ENCODE measurements at regions not wholly inside any gene's neighbourhood (a gene's known extent, or its start where the extent isn't known, plus 50 kb on each side); places are given as distances from the start of the nearest gene placed in this dataset.

DNA sequence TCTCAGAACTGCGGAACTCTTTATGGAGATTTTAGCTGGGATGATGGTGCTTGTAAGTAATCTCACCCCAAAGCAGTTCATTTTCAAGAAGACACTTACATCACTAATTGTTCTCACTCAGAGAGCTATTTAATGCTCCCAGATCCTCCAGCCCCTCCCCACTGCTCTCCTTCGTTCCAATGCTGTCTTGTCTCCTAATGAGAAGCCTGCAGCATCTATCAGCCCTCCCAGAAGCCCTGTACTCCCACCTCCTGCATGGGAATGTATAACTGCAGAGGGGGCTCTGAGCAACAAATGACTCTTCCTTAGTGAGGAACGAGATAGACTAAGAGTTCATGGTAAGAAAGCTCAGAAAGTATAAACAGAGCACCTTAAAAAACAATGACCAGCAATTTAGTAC, 377.4 kb upstream of the RUNX1 start:
- POLR2A ChIA-PET, result interaction anchor here (1.0 kb wide), 1 partner anchor 286 kb away, joined by 5 read pairs; no protein-coding TSS in a partner anchor
- no peaks in the 10 kb centered on the region for H3K9me3 ChIP-seq (ENCODE audit: low read length)

DNA sequence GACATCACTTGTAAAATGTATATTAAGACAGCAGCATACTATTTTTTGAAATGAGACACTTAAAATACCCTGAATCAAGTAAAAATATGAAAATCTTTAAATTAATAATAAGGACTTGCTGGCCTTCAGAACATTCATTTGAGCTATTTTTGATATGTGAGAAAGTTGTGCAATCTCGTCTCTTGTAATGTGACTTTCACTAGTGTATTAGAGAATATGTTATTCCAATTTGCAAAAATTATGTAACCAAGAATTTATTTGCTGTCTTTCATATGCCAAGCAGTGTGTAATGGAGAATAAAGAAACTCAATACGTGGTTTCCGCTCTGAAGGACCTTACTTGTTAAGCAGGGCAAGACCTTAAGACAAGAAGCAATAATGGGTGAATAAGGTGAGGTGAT, 375.0 kb upstream of the RUNX1 start:
- intact Hi-C loops (cut with micrococcal nuclease; ENCODE audit: unreplicated experiment), result no loop called here
- no peaks in the 10 kb centered on the region for H4K20me1 ChIP-seq (ENCODE audit: insufficient read depth, low read length)
- no peaks in the 10 kb centered on the region for H3K9me2 ChIP-seq (ENCODE audit: insufficient read depth, low read length)
- H3K79me2 ChIP-seq (ENCODE audit: insufficient read depth, low read depth, low read length), result no peaks in the 10 kb centered on the region
- no peak overlapping the region for H2AFZ ChIP-seq (ENCODE audit: low read length)
- DNase-seq (ENCODE audit: low spot score), result no peak
- no peaks in the 10 kb centered on the region for H3K4me1 ChIP-seq (ENCODE audit: insufficient read depth, low read length, poor library complexity, severe bottlenecking)
- H3K4me3 ChIP-seq (ENCODE audit: low read depth, low read length, poor library complexity, severe bottlenecking), result no peak overlapping the region
- no peak overlapping the region for H3K4me2 ChIP-seq (ENCODE audit: low read length)
- H3K9me3 ChIP-seq (ENCODE audit: low read length), result no peaks in the 10 kb centered on the region
- no TSS peak for BruUV-seq (replicated peaks)
- no peak overlapping the region for H3K27ac ChIP-seq (ENCODE audit: low read depth, low read length, poor library complexity, severe bottlenecking)
- CTCF ChIA-PET (ENCODE audit: unreplicated experiment), result no interaction called here
- H3K36me3 ChIP-seq (ENCODE audit: insufficient read depth, low read length), result no peaks in the 10 kb centered on the region
- TF ChIP-seq EZH2phosphoT487 (IDR thresholded peaks at IDR 0.05; ENCODE audit: borderline replicate concordance, low read depth, low read length), result no peak
- TF ChIP-seq, protein P1, sequence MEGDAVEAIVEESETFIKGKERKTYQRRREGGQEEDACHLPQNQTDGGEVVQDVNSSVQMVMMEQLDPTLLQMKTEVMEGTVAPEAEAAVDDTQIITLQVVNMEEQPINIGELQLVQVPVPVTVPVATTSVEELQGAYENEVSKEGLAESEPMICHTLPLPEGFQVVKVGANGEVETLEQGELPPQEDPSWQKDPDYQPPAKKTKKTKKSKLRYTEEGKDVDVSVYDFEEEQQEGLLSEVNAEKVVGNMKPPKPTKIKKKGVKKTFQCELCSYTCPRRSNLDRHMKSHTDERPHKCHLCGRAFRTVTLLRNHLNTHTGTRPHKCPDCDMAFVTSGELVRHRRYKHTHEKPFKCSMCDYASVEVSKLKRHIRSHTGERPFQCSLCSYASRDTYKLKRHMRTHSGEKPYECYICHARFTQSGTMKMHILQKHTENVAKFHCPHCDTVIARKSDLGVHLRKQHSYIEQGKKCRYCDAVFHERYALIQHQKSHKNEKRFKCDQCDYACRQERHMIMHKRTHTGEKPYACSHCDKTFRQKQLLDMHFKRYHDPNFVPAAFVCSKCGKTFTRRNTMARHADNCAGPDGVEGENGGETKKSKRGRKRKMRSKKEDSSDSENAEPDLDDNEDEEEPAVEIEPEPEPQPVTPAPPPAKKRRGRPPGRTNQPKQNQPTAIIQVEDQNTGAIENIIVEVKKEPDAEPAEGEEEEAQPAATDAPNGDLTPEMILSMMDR (conservative IDR thresholded peaks at IDR 0.05; ENCODE audit: low read length), result no peak
- POLR2A ChIA-PET, result no interaction called here

More for the DNA sequence above, 377.4 kb upstream of the RUNX1 start:
- DNase-seq (ENCODE audit: low spot score), result no peak
- H3K4me1 ChIP-seq (ENCODE audit: insufficient read depth, low read length, poor library complexity, severe bottlenecking), result no peaks in the 10 kb centered on the region
- no TSS peak for BruUV-seq (replicated peaks)
- no peaks in the 10 kb centered on the region for H3K36me3 ChIP-seq (ENCODE audit: insufficient read depth, low read length)
- no peak overlapping the region for H3K27ac ChIP-seq (ENCODE audit: low read depth, low read length, poor library complexity, severe bottlenecking)
- H3K9me2 ChIP-seq (ENCODE audit: insufficient read depth, low read length), result no peaks in the 10 kb centered on the region
- no peak for TF ChIP-seq EZH2phosphoT487 (IDR thresholded peaks at IDR 0.05; ENCODE audit: borderline replicate concordance, low read depth, low read length)
- TF ChIP-seq, protein P1 (conservative IDR thresholded peaks at IDR 0.05; ENCODE audit: low read length), result no peak
- no peak overlapping the region for H2AFZ ChIP-seq (ENCODE audit: low read length)
- no peak overlapping the region for H3K4me2 ChIP-seq (ENCODE audit: low read length)
- H3K4me3 ChIP-seq (ENCODE audit: low read depth, low read length, poor library complexity, severe bottlenecking), result no peak overlapping the region
- H3K79me2 ChIP-seq (ENCODE audit: insufficient read depth, low read depth, low read length), result no peaks in the 10 kb centered on the region
- CTCF ChIA-PET (ENCODE audit: unreplicated experiment), result no interaction called here
- intact Hi-C loops (cut with micrococcal nuclease; ENCODE audit: unreplicated experiment), result no loop called here
- no peaks in the 10 kb centered on the region for H4K20me1 ChIP-seq (ENCODE audit: insufficient read depth, low read length)

DNA sequence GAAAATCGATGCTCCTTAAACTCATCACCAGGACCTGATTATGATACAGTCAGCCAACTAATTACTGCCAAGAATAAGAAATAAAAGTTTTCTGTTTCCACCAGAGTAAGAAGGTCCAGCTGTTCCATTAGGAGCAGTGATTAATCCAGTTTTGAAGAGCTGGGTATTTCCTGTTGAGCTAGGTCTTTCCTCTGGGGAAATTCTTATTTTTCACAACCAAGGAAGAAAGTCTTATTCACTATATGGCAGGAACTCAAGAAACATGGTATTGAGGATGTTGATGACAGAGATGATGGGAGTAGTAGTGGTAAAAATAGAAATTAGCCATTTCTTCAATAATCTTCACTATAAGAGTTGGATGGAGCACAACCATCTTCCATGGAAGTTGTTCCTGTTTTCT, 374.6 kb upstream of the RUNX1 start:
- H4K20me1 ChIP-seq (ENCODE audit: insufficient read depth, low read length), result no peaks in the 10 kb centered on the region
- H3K4me2 ChIP-seq (ENCODE audit: low read length), result no peak overlapping the region
- no peak overlapping the region for H2AFZ ChIP-seq (ENCODE audit: low read length)
- no peak overlapping the region for H3K27ac ChIP-seq (ENCODE audit: low read depth, low read length, poor library complexity, severe bottlenecking)
- DNase-seq (ENCODE audit: low spot score), result no peak
- no peaks in the 10 kb centered on the region for H3K79me2 ChIP-seq (ENCODE audit: insufficient read depth, low read depth, low read length)
- ChIA-PET CTCF (ENCODE audit: unreplicated experiment) (no interaction called here), POLR2A (no interaction called here)
- no peak overlapping the region for H3K4me3 ChIP-seq (ENCODE audit: low read depth, low read length, poor library complexity, severe bottlenecking)
- no peaks in the 10 kb centered on the region for H3K36me3 ChIP-seq (ENCODE audit: insufficient read depth, low read length)
- no peaks in the 10 kb centered on the region for H3K9me3 ChIP-seq (ENCODE audit: low read length)
- no peaks in the 10 kb centered on the region for H3K4me1 ChIP-seq (ENCODE audit: insufficient read depth, low read length, poor library complexity, severe bottlenecking)
- no peaks in the 10 kb centered on the region for H3K9me2 ChIP-seq (ENCODE audit: insufficient read depth, low read length)
- no TSS peak for BruUV-seq (replicated peaks)
- intact Hi-C loops (cut with micrococcal nuclease; ENCODE audit: unreplicated experiment), result no loop called here
- TF ChIP-seq, protein P1 (conservative IDR thresholded peaks at IDR 0.05; ENCODE audit: low read length), result no peak
- TF ChIP-seq EZH2phosphoT487 (IDR thresholded peaks at IDR 0.05; ENCODE audit: borderline replicate concordance, low read depth, low read length), result no peak

Data from OCI-LY7 (cell line).